Loucy (cell line): ENCODE measurements at regions not wholly inside any gene's neighbourhood (a gene's known extent, or its start where the extent isn't known, plus 50 kb on each side); places are given as distances from the start of the nearest gene placed in this dataset.

Source experiments
- CTCF ChIP-seq: fragments of 200-600 bp; sonication (generic); conservative IDR thresholded peaks from 2 replicates; pipeline ENCODE4 v1.5.1; 2014; ENCODE audit warnings: mild to moderate bottlenecking, antibody characterized with exemption, low read length
- EZH2phosphoT487 ChIP-seq: fragments of 200-600 bp; IDR thresholded peaks from 2 replicates; pipeline ENCODE4 v1.6.1; 2018; ENCODE audit warnings: antibody characterized with exemption, mild to moderate bottlenecking, moderate library complexity, borderline replicate concordance

- TF ChIP-seq CTCF, result no peak
- TF ChIP-seq EZH2phosphoT487, result no peak
Measured at GRCh38 chr2:191499050-191499449, 178.9 kb upstream of the NABP1 start.
